HL-60/S4 treated with retinoic acid at 250 ng/mL for 4 days and 3 days (cell line): ENCODE measurements at regions not wholly inside any gene's neighbourhood (a gene's known extent, or its start where the extent isn't known, plus 50 kb on each side); places are given as distances from the start of the nearest gene placed in this dataset.

ENCODE experiments used
- in situ Hi-C: fragments of 300-500 bp; cut with MboI; formaldehyde crosslinking; loops from 2 replicates; pipeline ENCODE4 v1.7.0; 2022; ENCODE audit warnings: low sequenced_read_pairs

GRCh38 chr18:32621034-32621433 lies 150.4 kb upstream of the GAREM1 start:
- in situ Hi-C loops: no loop called here

- in situ Hi-C loops: no loop called here
Observed at GRCh38 chr18:32618546-32618945, 147.9 kb upstream of the GAREM1 start.

GRCh38 chr18:32613821-32614220 lies 143.1 kb upstream of the GAREM1 start:
- in situ Hi-C loops: no loop called here

GRCh38 chr18:32612651-32613050 lies 142.0 kb upstream of the GAREM1 start:
- in situ Hi-C loops: no loop called here

- in situ Hi-C loops: no loop called here
Observed at GRCh38 chr18:32610176-32610575, 139.5 kb upstream of the GAREM1 start.

GRCh38 chr18:32607816-32608215 lies 137.1 kb upstream of the GAREM1 start:
- in situ Hi-C loops: no loop called here

- in situ Hi-C loops: no loop called here
Observed at GRCh38 chr18:32598144-32598543, 127.5 kb upstream of the GAREM1 start.

- in situ Hi-C loops: no loop called here
Observed at GRCh38 chr18:32596501-32596900, 125.8 kb upstream of the GAREM1 start.

GRCh38 chr18:32595832-32596231 lies 125.2 kb upstream of the GAREM1 start:
- in situ Hi-C loops: no loop called here

GRCh38 chr18:32588191-32588590 lies 117.5 kb upstream of the GAREM1 start:
- in situ Hi-C loops: no loop called here

GRCh38 chr18:32583431-32583830 lies 112.7 kb upstream of the GAREM1 start:
- in situ Hi-C loops: no loop called here

GRCh38 chr18:32582455-32582854 lies 111.8 kb upstream of the GAREM1 start:
- in situ Hi-C loops: no loop called here

- in situ Hi-C loops: no loop called here
Observed at GRCh38 chr18:32577561-32577960, 106.9 kb upstream of the GAREM1 start.

GRCh38 chr18:32576296-32576916 lies 105.7 kb upstream of the GAREM1 start:
- in situ Hi-C loops: no loop called here

GRCh38 chr18:32566960-32567359 lies 96.3 kb upstream of the GAREM1 start:
- in situ Hi-C loops: loop anchor here (25.0 kb wide), 1 partner anchor 405 kb away; no protein-coding TSS in a partner anchor

GRCh38 chr18:32553640-32554365 lies 83.1 kb upstream of the GAREM1 start:
- in situ Hi-C loops: loop anchor here (25.0 kb wide), 1 partner anchor 392 kb away; no protein-coding TSS in a partner anchor

- in situ Hi-C loops: loop anchor here (25.0 kb wide), 1 partner anchor 391 kb away; no protein-coding TSS in a partner anchor
Observed at GRCh38 chr18:32553174-32553573, 82.5 kb upstream of the GAREM1 start.

GRCh38 chr18:32552421-32553030 lies 81.8 kb upstream of the GAREM1 start:
- in situ Hi-C loops: loop anchor here (25.0 kb wide), 1 partner anchor 390 kb away; no protein-coding TSS in a partner anchor

GRCh38 chr18:32550963-32551362 lies 80.3 kb upstream of the GAREM1 start:
- in situ Hi-C loops: loop anchor here (25.0 kb wide), 1 partner anchor 389 kb away; no protein-coding TSS in a partner anchor

GRCh38 chr18:32549248-32550110 lies 78.8 kb upstream of the GAREM1 start:
- in situ Hi-C loops: loop anchor here (25.0 kb wide), 1 partner anchor 387 kb away; no protein-coding TSS in a partner anchor

GRCh38 chr18:32548688-32549087 lies 78.0 kb upstream of the GAREM1 start:
- in situ Hi-C loops: no loop called here
